ENCODE measurements at regions not wholly inside any gene's neighbourhood (a gene's known extent, or its start where the extent isn't known, plus 50 kb on each side); places are given as distances from the start of the nearest gene placed in this dataset.

DNA sequence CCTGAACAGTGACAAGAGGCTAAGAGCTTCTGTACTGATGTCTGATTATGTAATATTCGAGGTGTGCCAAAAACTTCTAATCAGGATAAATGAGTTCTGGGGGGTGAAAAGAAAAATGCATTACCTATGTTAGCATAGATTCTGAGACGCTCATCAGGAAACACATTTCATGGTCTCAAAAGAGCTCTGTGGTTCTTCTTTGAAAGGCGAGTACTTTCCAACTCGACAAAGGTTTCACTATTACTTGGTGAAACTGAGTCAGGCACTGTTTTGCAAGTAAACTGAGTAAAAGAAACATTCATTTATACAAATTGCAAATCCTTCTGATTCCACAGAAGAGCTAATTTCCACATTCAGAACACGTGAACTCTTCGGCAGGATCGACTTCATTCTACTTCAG lies 523.2 kb downstream of the GATA3 start:
- TF ChIP-seq MYC (IDR thresholded peaks at IDR 0.05; ENCODE audit: low read depth, low read length) (no peak), JUN (IDR thresholded peaks at IDR 0.05; ENCODE audit: borderline replicate concordance, insufficient read depth, insufficient read length, low read depth) (no peak), EZH2 (IDR thresholded peaks at IDR 0.05; ENCODE audit: borderline replicate concordance, low read depth, low read length, severe bottlenecking) (no peak), GATA2 (IDR thresholded peaks at IDR 0.05; ENCODE audit: insufficient read depth, insufficient read length, low read depth, low read length) (no peak), POLR2AphosphoS5 (IDR thresholded peaks at IDR 0.05; ENCODE audit: insufficient read depth, low read depth, low read length) (no peak), FOS (IDR thresholded peaks at IDR 0.05; ENCODE audit: borderline replicate concordance, insufficient read depth, low read length) (no peak)
- TF ChIP-seq, protein P1, sequence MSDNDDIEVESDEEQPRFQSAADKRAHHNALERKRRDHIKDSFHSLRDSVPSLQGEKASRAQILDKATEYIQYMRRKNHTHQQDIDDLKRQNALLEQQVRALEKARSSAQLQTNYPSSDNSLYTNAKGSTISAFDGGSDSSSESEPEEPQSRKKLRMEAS (IDR thresholded peaks at IDR 0.05; ENCODE audit: insufficient read depth, insufficient read length), result no peak
- Histone ChIP-seq H3K4me2 (ENCODE audit: insufficient read depth, low read length) (no peak overlapping the region), H2AFZ (ENCODE audit: low read depth, low read length) (no peak overlapping the region), H3K9me1 (replicated peaks; ENCODE audit: control insufficient read depth, extremely low read depth, insufficient read depth, low read length) (no peaks in the 10 kb centered on the region), H3K27me3 (ENCODE audit: control insufficient read depth in 2 of 2, insufficient read depth in 2 of 2, low read length in 2 of 2) (no peaks in the 10 kb centered on the region), H3K36me3 (ENCODE audit: control insufficient read depth in 2 of 2, extremely low read depth in 1 of 2, insufficient read depth in 2 of 2, low read length in 2 of 2) (no peaks in the 10 kb centered on the region), H3K4me3 (replicated peaks in 1 of 3; ENCODE audit: insufficient read depth in 1 of 3, low read depth in 1 of 3, low read length in 3 of 3) (no peak overlapping the region), H4K20me1 (replicated peaks; ENCODE audit: control insufficient read depth, extremely low read depth, insufficient read depth, low read length) (no peaks in the 10 kb centered on the region), H3K27ac (ENCODE audit: insufficient read depth, low read depth, low read length) (no peak overlapping the region), H3K79me2 (ENCODE audit: control insufficient read depth, insufficient read depth, low read length) (no peaks in the 10 kb centered on the region), H3K9ac (replicated peaks; ENCODE audit: extremely low read depth, insufficient read depth, low read length) (no peak overlapping the region), H3K4me1 (ENCODE audit: control insufficient read depth, extremely low read depth, insufficient read depth, low read length) (no peaks in the 10 kb centered on the region), H3K9me3 (replicated peaks; ENCODE audit: control insufficient read depth, insufficient read depth, low read length) (no peaks in the 10 kb centered on the region)
- dilution Hi-C loops (cut with MboI; ENCODE audit: extremely low pct_ligation_motif_present, low sequenced_read_pairs) (no loop called here), intact Hi-C loops (cut with micrococcal nuclease) (no loop called here)
- FAIRE-seq (no peak), DNase-seq (ENCODE audit: low read depth, low spot score) (no peak)
- ChIA-PET POLR2A (no interaction called here), CTCF (no interaction called here)
- BruUV-seq (replicated peaks), result no TSS peak

DNA sequence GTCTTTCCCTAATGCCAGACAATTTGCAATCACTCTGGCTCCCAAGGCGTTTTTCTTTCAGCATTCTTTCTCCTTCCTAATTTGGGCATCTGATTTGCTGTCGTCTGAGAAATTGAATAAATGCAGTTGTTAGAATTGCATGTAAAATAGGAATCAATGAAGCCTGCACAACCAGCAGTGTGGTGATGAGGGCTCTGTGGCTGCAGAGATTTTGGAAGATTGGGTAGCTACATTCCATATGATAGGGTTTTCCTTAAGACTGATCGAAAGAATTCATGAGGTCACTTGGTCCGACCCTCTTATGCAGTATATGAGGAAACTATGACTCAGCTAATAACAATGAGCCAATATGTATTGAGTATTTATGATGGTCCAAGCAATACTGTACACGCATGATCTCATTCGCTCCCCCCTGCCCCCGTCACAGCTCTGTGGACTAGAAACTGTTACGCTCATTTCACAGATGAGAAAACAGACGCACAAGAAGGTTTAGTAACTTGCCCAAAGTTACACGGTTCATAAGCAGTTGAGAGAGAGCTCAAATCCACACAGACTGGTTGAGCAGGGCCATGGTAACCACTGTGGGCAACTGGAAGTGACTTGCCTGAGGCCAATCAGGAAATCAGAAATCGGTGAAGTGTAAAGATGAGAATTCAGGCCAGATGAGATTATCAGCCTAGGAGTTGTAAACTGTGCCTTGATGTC lies 527.2 kb downstream of the GATA3 start:
- BruUV-seq (replicated peaks), result no TSS peak
- Histone ChIP-seq H3K4me1 (ENCODE audit: control insufficient read depth, extremely low read depth, insufficient read depth, low read length) (no peaks in the 10 kb centered on the region), H3K9me3 (replicated peaks; ENCODE audit: control insufficient read depth, insufficient read depth, low read length) (no peaks in the 10 kb centered on the region), H3K36me3 (ENCODE audit: control insufficient read depth in 2 of 2, extremely low read depth in 1 of 2, insufficient read depth in 2 of 2, low read length in 2 of 2) (no peaks in the 10 kb centered on the region), H3K4me3 (replicated peaks in 1 of 3; ENCODE audit: insufficient read depth in 1 of 3, low read depth in 1 of 3, low read length in 3 of 3) (no peak overlapping the region), H3K9ac (replicated peaks; ENCODE audit: extremely low read depth, insufficient read depth, low read length) (no peak overlapping the region), H3K4me2 (ENCODE audit: insufficient read depth, low read length) (no peak overlapping the region), H3K27me3 (ENCODE audit: control insufficient read depth in 2 of 2, insufficient read depth in 2 of 2, low read length in 2 of 2) (no peaks in the 10 kb centered on the region), H3K9me1 (replicated peaks; ENCODE audit: control insufficient read depth, extremely low read depth, insufficient read depth, low read length) (no peaks in the 10 kb centered on the region), H3K79me2 (ENCODE audit: control insufficient read depth, insufficient read depth, low read length) (no peaks in the 10 kb centered on the region), H3K27ac (ENCODE audit: insufficient read depth, low read depth, low read length) (no peak overlapping the region), H2AFZ (ENCODE audit: low read depth, low read length) (no peak overlapping the region), H4K20me1 (replicated peaks; ENCODE audit: control insufficient read depth, extremely low read depth, insufficient read depth, low read length) (no peaks in the 10 kb centered on the region)
- dilution Hi-C loops (cut with MboI; ENCODE audit: extremely low pct_ligation_motif_present, low sequenced_read_pairs) (no loop called here), intact Hi-C loops (cut with micrococcal nuclease) (no loop called here)
- CTCF ChIA-PET, result no interaction called here
- DNase-seq (ENCODE audit: low read depth, low spot score) (no peak), FAIRE-seq (no peak)
- POLR2A ChIA-PET, result no interaction called here
- TF ChIP-seq JUN (IDR thresholded peaks at IDR 0.05; ENCODE audit: borderline replicate concordance, insufficient read depth, insufficient read length, low read depth) (no peak), EZH2 (IDR thresholded peaks at IDR 0.05; ENCODE audit: borderline replicate concordance, low read depth, low read length, severe bottlenecking) (no peak), GATA2 (IDR thresholded peaks at IDR 0.05; ENCODE audit: insufficient read depth, insufficient read length, low read depth, low read length) (no peak), POLR2A (IDR thresholded peaks at IDR 0.05; ENCODE audit: low read depth, low read length) (no peak), POLR2AphosphoS5 (IDR thresholded peaks at IDR 0.05; ENCODE audit: insufficient read depth, low read depth, low read length) (no peak), MYC (IDR thresholded peaks at IDR 0.05; ENCODE audit: low read depth, low read length) (no peak), FOS (IDR thresholded peaks at IDR 0.05; ENCODE audit: borderline replicate concordance, insufficient read depth, low read length) (no peak)
- TF ChIP-seq, protein P1 (IDR thresholded peaks at IDR 0.05; ENCODE audit: insufficient read depth, insufficient read length), result no peak
- TF ChIP-seq, protein P2, sequence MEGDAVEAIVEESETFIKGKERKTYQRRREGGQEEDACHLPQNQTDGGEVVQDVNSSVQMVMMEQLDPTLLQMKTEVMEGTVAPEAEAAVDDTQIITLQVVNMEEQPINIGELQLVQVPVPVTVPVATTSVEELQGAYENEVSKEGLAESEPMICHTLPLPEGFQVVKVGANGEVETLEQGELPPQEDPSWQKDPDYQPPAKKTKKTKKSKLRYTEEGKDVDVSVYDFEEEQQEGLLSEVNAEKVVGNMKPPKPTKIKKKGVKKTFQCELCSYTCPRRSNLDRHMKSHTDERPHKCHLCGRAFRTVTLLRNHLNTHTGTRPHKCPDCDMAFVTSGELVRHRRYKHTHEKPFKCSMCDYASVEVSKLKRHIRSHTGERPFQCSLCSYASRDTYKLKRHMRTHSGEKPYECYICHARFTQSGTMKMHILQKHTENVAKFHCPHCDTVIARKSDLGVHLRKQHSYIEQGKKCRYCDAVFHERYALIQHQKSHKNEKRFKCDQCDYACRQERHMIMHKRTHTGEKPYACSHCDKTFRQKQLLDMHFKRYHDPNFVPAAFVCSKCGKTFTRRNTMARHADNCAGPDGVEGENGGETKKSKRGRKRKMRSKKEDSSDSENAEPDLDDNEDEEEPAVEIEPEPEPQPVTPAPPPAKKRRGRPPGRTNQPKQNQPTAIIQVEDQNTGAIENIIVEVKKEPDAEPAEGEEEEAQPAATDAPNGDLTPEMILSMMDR (IDR thresholded peaks at IDR 0.05; ENCODE audit: extremely low read depth in 1 of 2, insufficient read depth in 1 of 2, low read depth in 1 of 2, low read length in 2 of 2), result no peak

Data from endothelial cell of umbilical vein (primary cell).